Caco-2 (cell line): ENCODE measurements at regions not wholly inside any gene's neighbourhood (a gene's known extent, or its start where the extent isn't known, plus 50 kb on each side); places are given as distances from the start of the nearest gene placed in this dataset.

ENCODE experiments used
- BruUV-seq: library from RNA; stranded (reverse); fragments of 400-500 nt; replicated peaks from 2 replicates; lab custom pipeline; 2021; lab: Mats Ljungman, UMichigan
- CTCF ChIA-PET: fragments of 300-600 bp; sonication (Branson Sonifier 250); formaldehyde crosslinking; loops from one replicate; lab custom pipeline; 2022; ENCODE audit warnings: antibody characterized with exemption; lab: Charles Lee
- POLR2A ChIA-PET: fragments of 300-600 bp; sonication (Branson Sonifier 250); formaldehyde crosslinking; loops from one replicate; lab custom pipeline; 2022; ENCODE audit warnings: antibody characterized with exemption; lab: Charles Lee
- DNase-seq, 2 experiments: peaks; one replicate each; pipeline versions ENCODE4 v3.0.0 to v3.0.0-alpha.2; 2020 to 2022
- H3K27me3 ChIP-seq: replicated peaks from 2 replicates; pipeline ENCODE4 v1.6.0; 2011; ENCODE audit warnings: low read length; ENCODE audit not compliant: control insufficient read depth, insufficient read depth
- H3K36me3 ChIP-seq: 2 replicates; pipeline ENCODE4 v1.5.1; 2011; ENCODE audit warnings: low read length; ENCODE audit not compliant: control insufficient read depth, insufficient read depth
- H3K4me1 ChIP-seq: fragments of 250-450 bp; sonication (Bioruptor Pico); 2 replicates; pipeline ENCODE4 v1.5.1; 2020; ENCODE audit warnings: mild to moderate bottlenecking
- H3K4me3 ChIP-seq: 2 replicates; pipeline ENCODE4 v1.5.1; 2011; ENCODE audit warnings: low read depth, mild to moderate bottlenecking, control low read depth, low read length
- H3K9me3 ChIP-seq: fragments of 250-450 bp; sonication (Bioruptor Pico); 2 replicates; pipeline ENCODE4 v1.5.1; 2020; ENCODE audit warnings: mild to moderate bottlenecking, moderate library complexity
- H3K27ac Mint-ChIP-seq: one replicate; pipeline ENCODE4 v1.8.0; 2022; ENCODE audit warnings: mixed read lengths; ENCODE audit not compliant: unreplicated experiment
- H3K27me3 Mint-ChIP-seq: one replicate; pipeline ENCODE4 v1.8.0; 2022; ENCODE audit warnings: mixed read lengths; ENCODE audit not compliant: insufficient read depth, unreplicated experiment
- H3K36me3 Mint-ChIP-seq: one replicate; pipeline ENCODE4 v1.8.0; 2022; ENCODE audit warnings: mild to moderate bottlenecking, mixed read lengths; ENCODE audit not compliant: insufficient read depth, unreplicated experiment
- H3K4me1 Mint-ChIP-seq: one replicate; pipeline ENCODE4 v1.8.0; 2022; ENCODE audit warnings: low read depth, mixed read lengths; ENCODE audit not compliant: unreplicated experiment
- H3K4me3 Mint-ChIP-seq: one replicate; pipeline ENCODE4 v1.8.0; 2022; ENCODE audit warnings: mild to moderate bottlenecking, moderate library complexity, mixed read lengths; ENCODE audit not compliant: unreplicated experiment
- H3K9me3 Mint-ChIP-seq: one replicate; pipeline ENCODE4 v1.8.0; 2022; ENCODE audit warnings: mixed read lengths; ENCODE audit not compliant: unreplicated experiment
- intact Hi-C: fragments of 100-400 bp; cut with micrococcal nuclease; formaldehyde crosslinking; loops from one replicate; pipeline ENCODE4 v1.10.0; 2022; ENCODE audit not compliant: unreplicated experiment
- TF ChIP-seq, protein P1 (sequence below), 2 experiments: fragments of 200-600 bp in 1 of 2; IDR thresholded peaks; 1 replicate in 1 of 2; 2 replicates in 1 of 2; pipeline versions ENCODE4 v1.5.1 to v1.8.0; 2011 to 2022; ENCODE audit warnings: antibody characterized with exemption in 1 of 2, control low read depth in 1 of 2, inconsistent platforms in 1 of 2, low read depth in 1 of 2, low read length in 1 of 2, mild to moderate bottlenecking in 1 of 2, moderate library complexity in 1 of 2; ENCODE audit not compliant: insufficient read depth in 1 of 2, severe bottlenecking in 1 of 2, unreplicated experiment in 1 of 2

DNA sequence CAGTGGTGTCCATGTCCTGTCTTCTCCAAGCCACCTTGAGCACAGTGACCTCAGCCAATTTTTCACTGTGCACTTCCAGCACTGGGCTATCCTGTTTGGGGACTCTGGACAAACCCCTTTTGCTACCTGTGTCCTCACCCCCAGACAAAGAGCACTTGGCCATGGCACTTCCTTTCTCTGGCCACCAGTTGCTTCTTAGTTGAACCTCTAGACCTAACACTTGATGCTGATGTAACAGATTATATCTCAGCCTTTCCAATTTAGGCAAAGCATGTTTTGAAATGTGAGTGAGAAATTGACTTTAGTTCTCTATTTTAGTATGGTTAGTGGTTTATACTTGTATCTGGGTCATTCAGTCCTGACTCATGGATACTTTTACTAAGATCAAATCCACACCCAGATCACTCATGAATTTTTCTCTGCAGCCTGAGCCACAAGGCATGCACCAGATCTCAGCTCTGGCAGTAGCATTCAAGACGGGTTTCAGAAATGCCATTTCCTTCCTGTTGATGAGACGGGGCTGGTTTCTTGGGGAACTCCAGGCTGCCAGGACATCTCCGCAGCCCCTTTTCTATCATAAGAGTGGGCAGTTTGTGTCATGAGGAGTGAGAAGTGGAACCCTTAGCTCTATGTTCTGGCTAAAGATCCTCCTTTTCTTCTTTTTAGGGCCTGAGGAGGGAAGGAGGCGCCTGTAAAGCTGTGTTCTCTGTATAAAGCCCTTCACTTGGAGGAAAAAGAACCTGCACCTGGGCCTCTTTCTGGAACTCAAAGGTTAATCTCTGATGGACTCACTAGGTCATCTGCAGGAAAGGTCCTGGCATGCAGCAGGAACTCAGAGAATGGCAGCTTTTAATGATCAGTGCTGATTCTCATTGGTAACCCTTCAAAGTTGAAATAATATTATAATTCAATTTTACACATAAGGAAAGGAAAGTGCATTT lies 185.6 kb upstream of the TENM4 start:
- BruUV-seq, result no TSS peak
- Histone ChIP-seq H3K4me1 (peaks cover 16% of the 10 kb centered on the region), H3K27me3 (no peaks in the 10 kb centered on the region), H3K36me3 (no peaks in the 10 kb centered on the region), H3K9me3 (0 out of 2 replicates have a peak, but pooled peaks cover 3% of the 10 kb centered on the region), H3K4me3 (no peak overlapping the region)
- H3K9me3 Mint-ChIP-seq, result peaks cover 6% of the 10 kb centered on the region
- DNase-seq, result no peak
- CTCF ChIA-PET, result interaction anchor here (0.6 to 1.2 kb wide), 2 partner anchors 50 to 992 kb away, joined by 3 to 5 read pairs; no protein-coding TSS in a partner anchor
- POLR2A ChIA-PET, result interaction anchor here (0.7 kb wide), 1 partner anchor 8 kb away, joined by 7 read pairs; no protein-coding TSS in a partner anchor
- H3K4me3 Mint-ChIP-seq, result no peak overlapping the region
- no peak overlapping the region for H3K27ac Mint-ChIP-seq
- intact Hi-C loops, result no loop called here
- H3K36me3 Mint-ChIP-seq, result no peaks in the 10 kb centered on the region
- TF ChIP-seq, protein P1, sequence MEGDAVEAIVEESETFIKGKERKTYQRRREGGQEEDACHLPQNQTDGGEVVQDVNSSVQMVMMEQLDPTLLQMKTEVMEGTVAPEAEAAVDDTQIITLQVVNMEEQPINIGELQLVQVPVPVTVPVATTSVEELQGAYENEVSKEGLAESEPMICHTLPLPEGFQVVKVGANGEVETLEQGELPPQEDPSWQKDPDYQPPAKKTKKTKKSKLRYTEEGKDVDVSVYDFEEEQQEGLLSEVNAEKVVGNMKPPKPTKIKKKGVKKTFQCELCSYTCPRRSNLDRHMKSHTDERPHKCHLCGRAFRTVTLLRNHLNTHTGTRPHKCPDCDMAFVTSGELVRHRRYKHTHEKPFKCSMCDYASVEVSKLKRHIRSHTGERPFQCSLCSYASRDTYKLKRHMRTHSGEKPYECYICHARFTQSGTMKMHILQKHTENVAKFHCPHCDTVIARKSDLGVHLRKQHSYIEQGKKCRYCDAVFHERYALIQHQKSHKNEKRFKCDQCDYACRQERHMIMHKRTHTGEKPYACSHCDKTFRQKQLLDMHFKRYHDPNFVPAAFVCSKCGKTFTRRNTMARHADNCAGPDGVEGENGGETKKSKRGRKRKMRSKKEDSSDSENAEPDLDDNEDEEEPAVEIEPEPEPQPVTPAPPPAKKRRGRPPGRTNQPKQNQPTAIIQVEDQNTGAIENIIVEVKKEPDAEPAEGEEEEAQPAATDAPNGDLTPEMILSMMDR (IDR thresholded peaks at IDR 0.05; ENCODE audit: insufficient read depth in 1 of 2, low read depth in 1 of 2, low read length in 1 of 2, severe bottlenecking in 1 of 2, unreplicated experiment in 1 of 2), result no peak
- peaks cover 2% of the 10 kb centered on the region for H3K27me3 Mint-ChIP-seq
- no peaks in the 10 kb centered on the region for H3K4me1 Mint-ChIP-seq

DNA sequence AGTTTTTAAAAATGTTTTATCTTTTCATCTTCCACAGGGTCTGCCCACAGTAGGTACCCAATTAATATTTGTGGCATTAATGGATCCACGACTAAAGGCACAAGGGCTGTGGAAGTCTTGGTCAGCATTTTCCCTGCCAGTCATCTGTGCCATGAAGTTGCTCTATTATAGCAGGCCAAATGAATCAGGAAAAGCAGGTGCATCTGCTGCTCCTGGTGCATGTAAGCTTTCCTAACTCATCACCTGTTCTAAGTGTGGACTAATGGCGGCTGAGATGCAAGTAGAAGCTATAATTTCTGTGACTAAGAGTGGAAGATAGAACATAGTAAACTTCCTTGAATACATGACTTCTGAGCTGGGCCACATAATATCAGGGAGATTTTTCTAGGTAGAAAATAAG lies 182.5 kb upstream of the TENM4 start:
- no peaks in the 10 kb centered on the region for H3K36me3 ChIP-seq
- no TSS peak for BruUV-seq
- Mint-ChIP-seq H3K27ac (no peak overlapping the region), H3K9me3 (no peaks in the 10 kb centered on the region), H3K4me1 (no peaks in the 10 kb centered on the region), H3K36me3 (no peaks in the 10 kb centered on the region), H3K27me3 (peaks cover 2% of the 10 kb centered on the region), H3K4me3 (no peak overlapping the region)
- DNase-seq, result no peak
- TF ChIP-seq, protein P1 (IDR thresholded peaks at IDR 0.05; ENCODE audit: insufficient read depth in 1 of 2, low read depth in 1 of 2, low read length in 1 of 2, severe bottlenecking in 1 of 2, unreplicated experiment in 1 of 2), result no peak
- no peak overlapping the region for H3K4me3 ChIP-seq
- intact Hi-C loops, result no loop called here
- ChIA-PET CTCF (no interaction called here), POLR2A (no interaction called here)
- peaks cover 16% of the 10 kb centered on the region for H3K4me1 ChIP-seq
- H3K27me3 ChIP-seq, result no peaks in the 10 kb centered on the region
- H3K9me3 ChIP-seq, result no peaks in the 10 kb centered on the region

DNA sequence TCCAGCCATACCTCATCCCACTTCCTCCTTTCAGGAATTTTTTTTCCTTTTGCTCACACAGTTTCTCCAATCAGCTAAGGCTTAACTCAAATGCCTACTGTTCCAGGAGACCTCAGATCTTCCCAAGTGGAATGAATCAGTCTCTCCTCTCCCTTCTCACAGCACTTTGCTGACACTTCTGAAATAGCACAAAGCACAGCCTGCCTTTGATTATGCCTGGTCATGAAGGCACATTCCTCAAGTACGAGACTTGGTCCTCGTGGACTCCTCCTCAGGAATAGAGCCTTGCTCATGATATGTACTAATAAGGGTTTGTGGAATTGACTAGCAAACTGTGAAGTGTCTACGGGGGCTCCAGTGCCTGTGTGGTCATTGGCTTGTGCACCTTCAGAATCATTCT lies 176.7 kb upstream of the TENM4 start:
- TF ChIP-seq, protein P1 (IDR thresholded peaks at IDR 0.05; ENCODE audit: insufficient read depth in 1 of 2, low read depth in 1 of 2, low read length in 1 of 2, severe bottlenecking in 1 of 2, unreplicated experiment in 1 of 2), result no peak
- BruUV-seq, result no TSS peak
- H3K4me3 ChIP-seq, result no peak overlapping the region
- CTCF ChIA-PET, result no interaction called here
- H3K27me3 ChIP-seq, result no peaks in the 10 kb centered on the region
- H3K4me1 ChIP-seq, result peaks cover 20% of the 10 kb centered on the region
- no peaks in the 10 kb centered on the region for H3K9me3 Mint-ChIP-seq
- no peaks in the 10 kb centered on the region for H3K36me3 ChIP-seq
- H3K27ac Mint-ChIP-seq, result no peak overlapping the region
- H3K4me1 Mint-ChIP-seq, result peaks cover 13% of the 10 kb centered on the region
- H3K4me3 Mint-ChIP-seq, result no peak overlapping the region
- H3K36me3 Mint-ChIP-seq, result no peaks in the 10 kb centered on the region
- H3K9me3 ChIP-seq, result no peaks in the 10 kb centered on the region
- POLR2A ChIA-PET, result no interaction called here
- H3K27me3 Mint-ChIP-seq, result peaks cover 2% of the 10 kb centered on the region
- intact Hi-C loops, result loop anchor here (2.0 kb wide), 1 partner anchor 43 kb away; no protein-coding TSS in a partner anchor
- DNase-seq, result no peak
